ENCODE measurements at regions not wholly inside any gene's neighbourhood (a gene's known extent, or its start where the extent isn't known, plus 50 kb on each side); places are given as distances from the start of the nearest gene placed in this dataset.
A peak's percentile ranks its signal among the peaks of the same experiment; 100 is the strongest.

GRCh38 chrX:69073721-69074120, 91.5 kb downstream of the PJA1 start:
- Histone ChIP-seq H3K14ac (ENCODE audit: low read length in 2 of 2) (peak overlapping the region in 1 of 2 experiments; percentile 60), H2BK15ac (ENCODE audit: low read depth, poor library complexity, severe bottlenecking) (no peak overlapping the region), H3K4me1 (ENCODE audit: control insufficient read depth, insufficient read depth, low read depth, low read length) (peaks cover 2% of the 10 kb centered on the region), H4K8ac (ENCODE audit: low read length) (no peak overlapping the region), H3K79me1 (replicated peaks; ENCODE audit: low read length, poor library complexity, severe bottlenecking) (no peaks in the 10 kb centered on the region), H3K4ac (ENCODE audit: low read depth in 1 of 2, low read length in 2 of 2) (no peak overlapping the region), H2BK120ac (ENCODE audit: low read depth, low read length) (no peak overlapping the region), H4K91ac (ENCODE audit: low read length) (no peak overlapping the region), H3K23ac (ENCODE audit: low read length in 2 of 2) (no peak overlapping the region), H3K18ac (ENCODE audit: low read depth in 1 of 2, low read length in 2 of 2) (no peak overlapping the region), H3K4me3 (ENCODE audit: insufficient read depth in 1 of 2, low read depth in 1 of 2, low read length in 2 of 2) (no peak overlapping the region), H3K4me2 (ENCODE audit: low read length, poor library complexity, severe bottlenecking) (no peak overlapping the region), H3K27me3 (ENCODE audit: control insufficient read depth in 1 of 2, insufficient read depth in 1 of 2, low read length in 2 of 2) (peaks cover 19 to 91% of the 10 kb centered on the region in 2 experiments), H3K9me3 (ENCODE audit: control insufficient read depth, low read length) (peaks cover 3% of the 10 kb centered on the region), H3K27ac (ENCODE audit: low read length, poor library complexity, severe bottlenecking) (no peak overlapping the region), H2BK5ac (ENCODE audit: low read depth, low read length, poor library complexity, severe bottlenecking) (no peak overlapping the region), H3K9ac (ENCODE audit: low read length) (no peak overlapping the region), H3K36me3 (ENCODE audit: control insufficient read depth in 1 of 2, insufficient read depth in 2 of 2, low read depth in 1 of 2, low read length in 2 of 2) (no peaks in the 10 kb centered on the region), H2AFZ (ENCODE audit: low read depth, low read length) (no peak overlapping the region), H2BK12ac (ENCODE audit: low read length in 2 of 2) (no peak overlapping the region), H2AK5ac (ENCODE audit: low read length, severe bottlenecking) (no peak overlapping the region)
- 67% methylated on average over 1 of the region's 3 CpGs for WGBS
- DNase-seq = no peak

- Histone ChIP-seq H2AK5ac (ENCODE audit: low read length, severe bottlenecking) (no peak overlapping the region), H3K36me3 (ENCODE audit: control insufficient read depth in 1 of 2, insufficient read depth in 2 of 2, low read depth in 1 of 2, low read length in 2 of 2) (no peaks in the 10 kb centered on the region), H2BK5ac (ENCODE audit: low read depth, low read length, poor library complexity, severe bottlenecking) (no peak overlapping the region), H3K27ac (ENCODE audit: low read length, poor library complexity, severe bottlenecking) (no peak overlapping the region), H4K8ac (ENCODE audit: low read length) (no peak overlapping the region), H3K9me3 (ENCODE audit: control insufficient read depth, low read length) (peaks cover 3% of the 10 kb centered on the region), H3K4me2 (ENCODE audit: low read length, poor library complexity, severe bottlenecking) (no peak overlapping the region), H3K18ac (ENCODE audit: low read depth in 1 of 2, low read length in 2 of 2) (no peak overlapping the region), H3K9ac (ENCODE audit: low read length) (no peak overlapping the region), H2BK120ac (ENCODE audit: low read depth, low read length) (no peak overlapping the region), H2AFZ (ENCODE audit: low read depth, low read length) (no peak overlapping the region), H3K4ac (ENCODE audit: low read depth in 1 of 2, low read length in 2 of 2) (no peak overlapping the region), H2BK15ac (ENCODE audit: low read depth, poor library complexity, severe bottlenecking) (no peak overlapping the region), H3K14ac (ENCODE audit: low read length in 2 of 2) (no peak overlapping the region), H3K23ac (ENCODE audit: low read length in 2 of 2) (no peak overlapping the region), H4K91ac (ENCODE audit: low read length) (no peak overlapping the region), H3K4me1 (ENCODE audit: control insufficient read depth, insufficient read depth, low read depth, low read length) (peaks cover 2% of the 10 kb centered on the region), H2BK12ac (ENCODE audit: low read length in 2 of 2) (no peak overlapping the region), H3K4me3 (ENCODE audit: insufficient read depth in 1 of 2, low read depth in 1 of 2, low read length in 2 of 2) (no peak overlapping the region), H3K79me1 (replicated peaks; ENCODE audit: low read length, poor library complexity, severe bottlenecking) (no peaks in the 10 kb centered on the region), H3K27me3 (ENCODE audit: control insufficient read depth in 1 of 2, insufficient read depth in 1 of 2, low read length in 2 of 2) (peaks cover 14 to 92% of the 10 kb centered on the region in 2 experiments)
- WGBS = 81% methylated on average over 3 of the region's 4 CpGs
- no peak for DNase-seq
Measured at GRCh38 chrX:69073241-69073640, 92.0 kb downstream of the PJA1 start.

- Histone ChIP-seq H3K4me2 (ENCODE audit: low read length, poor library complexity, severe bottlenecking) (no peak overlapping the region), H3K23ac (ENCODE audit: low read length in 2 of 2) (no peak overlapping the region), H2BK12ac (ENCODE audit: low read length in 2 of 2) (no peak overlapping the region), H2BK5ac (ENCODE audit: low read depth, low read length, poor library complexity, severe bottlenecking) (no peak overlapping the region), H3K9me3 (ENCODE audit: control insufficient read depth, low read length) (peaks cover 3% of the 10 kb centered on the region), H3K27me3 (ENCODE audit: control insufficient read depth in 1 of 2, insufficient read depth in 1 of 2, low read length in 2 of 2) (peaks cover 9 to 92% of the 10 kb centered on the region in 2 experiments), H2AK5ac (ENCODE audit: low read length, severe bottlenecking) (no peak overlapping the region), H3K4me3 (ENCODE audit: insufficient read depth in 1 of 2, low read depth in 1 of 2, low read length in 2 of 2) (no peak overlapping the region), H4K91ac (ENCODE audit: low read length) (peak overlapping the region; percentile 27), H3K9ac (ENCODE audit: low read length) (no peak overlapping the region), H3K4ac (ENCODE audit: low read depth in 1 of 2, low read length in 2 of 2) (no peak overlapping the region), H3K18ac (ENCODE audit: low read depth in 1 of 2, low read length in 2 of 2) (peak overlapping the region in 1 of 2 experiments; percentile 33), H2BK15ac (ENCODE audit: low read depth, poor library complexity, severe bottlenecking) (no peak overlapping the region), H3K79me1 (replicated peaks; ENCODE audit: low read length, poor library complexity, severe bottlenecking) (no peaks in the 10 kb centered on the region), H3K14ac (ENCODE audit: low read length in 2 of 2) (no peak overlapping the region), H3K27ac (ENCODE audit: low read length, poor library complexity, severe bottlenecking) (no peak overlapping the region), H2BK120ac (ENCODE audit: low read depth, low read length) (no peak overlapping the region), H3K36me3 (ENCODE audit: control insufficient read depth in 1 of 2, insufficient read depth in 2 of 2, low read depth in 1 of 2, low read length in 2 of 2) (no peaks in the 10 kb centered on the region), H3K4me1 (ENCODE audit: control insufficient read depth, insufficient read depth, low read depth, low read length) (no peaks in the 10 kb centered on the region), H4K8ac (ENCODE audit: low read length) (no peak overlapping the region), H2AFZ (ENCODE audit: low read depth, low read length) (no peak overlapping the region)
- no peak for DNase-seq
- no CpG with 5 or more reads among the region's 6 CpGs for WGBS
Measured at GRCh38 chrX:69072486-69073006, 92.7 kb downstream of the PJA1 start.

GRCh38 chrX:69070949-69071650, 94.2 kb downstream of the PJA1 start:
- Histone ChIP-seq H3K4me2 (ENCODE audit: low read length, poor library complexity, severe bottlenecking) (no peak overlapping the region), H3K23ac (ENCODE audit: low read length in 2 of 2) (no peak overlapping the region), H2AK5ac (ENCODE audit: low read length, severe bottlenecking) (no peak overlapping the region), H3K27me3 (ENCODE audit: control insufficient read depth in 1 of 2, insufficient read depth in 1 of 2, low read length in 2 of 2) (peaks cover 0 to 88% of the 10 kb centered on the region in 2 experiments), H2BK120ac (ENCODE audit: low read depth, low read length) (no peak overlapping the region), H4K8ac (ENCODE audit: low read length) (peak overlapping the region; percentile 82), H4K91ac (ENCODE audit: low read length) (peak overlapping the region; percentile 50), H2BK5ac (ENCODE audit: low read depth, low read length, poor library complexity, severe bottlenecking) (no peak overlapping the region), H3K4ac (ENCODE audit: low read depth in 1 of 2, low read length in 2 of 2) (peak overlapping the region in 1 of 2 experiments; percentile 41), H3K4me3 (ENCODE audit: insufficient read depth in 1 of 2, low read depth in 1 of 2, low read length in 2 of 2) (no peak overlapping the region), H3K27ac (ENCODE audit: low read length, poor library complexity, severe bottlenecking) (no peak overlapping the region), H3K36me3 (ENCODE audit: control insufficient read depth in 1 of 2, insufficient read depth in 2 of 2, low read depth in 1 of 2, low read length in 2 of 2) (no peaks in the 10 kb centered on the region), H2BK15ac (ENCODE audit: low read depth, poor library complexity, severe bottlenecking) (no peak overlapping the region), H3K14ac (ENCODE audit: low read length in 2 of 2) (no peak overlapping the region), H3K9ac (ENCODE audit: low read length) (no peak overlapping the region), H3K4me1 (ENCODE audit: control insufficient read depth, insufficient read depth, low read depth, low read length) (peaks cover 4% of the 10 kb centered on the region), H2AFZ (ENCODE audit: low read depth, low read length) (no peak overlapping the region), H2BK12ac (ENCODE audit: low read length in 2 of 2) (no peak overlapping the region), H3K18ac (ENCODE audit: low read depth in 1 of 2, low read length in 2 of 2) (peak overlapping the region in 1 of 2 experiments; percentile 18), H3K79me1 (replicated peaks; ENCODE audit: low read length, poor library complexity, severe bottlenecking) (no peaks in the 10 kb centered on the region), H3K9me3 (ENCODE audit: control insufficient read depth, low read length) (peaks cover 3% of the 10 kb centered on the region)
- no peak for DNase-seq
- 77% methylated on average over 8 of the region's 12 CpGs for WGBS
